ENCODE measurements at regions not wholly inside any gene's neighbourhood (a gene's known extent, or its start where the extent isn't known, plus 50 kb on each side); places are given as distances from the start of the nearest gene placed in this dataset.
"Not testable (repeated sequence)": the region's sequence is repeated elsewhere in the genome, so short reads cannot be mapped to it uniquely, and the experiment has no call there.

DNA sequence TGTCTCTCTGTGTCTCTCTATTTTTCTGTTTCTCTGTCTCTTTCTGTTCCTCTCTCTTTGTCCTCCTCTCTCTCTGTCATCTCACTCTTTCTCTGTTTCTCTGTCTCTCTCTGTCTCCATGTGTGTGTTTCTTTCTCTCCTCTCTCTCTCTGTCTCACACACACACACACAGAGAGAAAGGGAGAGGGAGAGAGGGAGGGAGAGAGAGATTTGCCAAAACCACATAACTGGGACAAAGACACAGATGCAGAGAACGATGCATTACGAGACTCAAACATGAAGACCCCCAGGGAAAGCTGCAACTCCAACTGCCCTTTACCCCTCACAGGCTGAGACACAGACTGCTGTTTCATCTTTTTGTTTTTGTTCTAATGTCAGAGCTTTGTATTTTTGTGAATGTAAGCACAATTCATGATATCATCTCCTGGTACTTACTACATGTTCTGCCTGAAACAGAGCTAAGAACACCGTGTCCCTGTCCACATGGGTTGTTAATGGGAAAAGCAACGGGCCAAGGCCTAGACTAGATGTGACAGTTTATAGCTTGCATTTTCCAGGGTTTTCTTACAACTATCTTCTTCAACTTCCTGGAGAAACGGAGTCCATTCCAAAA lies 177.1 kb upstream of the ARID1B start:
- no peak for DNase-seq

DNA sequence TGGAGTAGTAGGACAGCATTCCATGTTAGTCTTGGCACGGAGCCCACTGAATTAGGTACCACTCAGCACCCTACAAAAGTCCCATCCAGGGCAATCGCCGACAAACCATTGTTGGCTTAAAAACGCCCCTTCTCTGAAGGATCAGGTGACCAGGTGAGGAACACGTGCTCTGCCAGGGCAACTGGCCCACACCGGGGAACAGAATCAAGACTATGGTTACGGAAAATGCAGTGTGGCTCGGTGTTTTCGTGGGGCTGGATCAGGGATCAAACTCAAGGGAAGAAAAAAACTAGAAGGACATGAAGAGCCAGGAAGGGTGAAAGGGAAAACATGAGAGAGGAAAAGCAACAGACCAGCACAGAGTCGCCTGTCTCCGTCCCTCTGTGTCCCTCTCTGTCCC lies 177.8 kb upstream of the ARID1B start:
- no peak for DNase-seq

DNA sequence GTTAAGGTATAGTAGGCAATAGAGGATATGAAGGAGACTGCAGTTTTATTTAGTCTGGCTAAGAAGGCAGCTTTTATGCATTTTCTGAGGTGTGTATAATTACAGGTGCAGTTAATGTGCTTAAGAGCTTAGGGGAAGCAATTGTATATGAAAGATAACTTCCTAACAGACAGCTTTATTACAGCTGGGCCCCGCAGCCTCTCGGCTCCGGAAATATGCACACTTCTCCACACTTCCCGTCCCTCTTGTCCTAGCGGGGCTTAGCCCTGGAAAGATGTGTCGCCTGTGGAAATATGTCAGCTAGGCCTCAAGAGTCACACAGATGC lies 178.4 kb upstream of the ARID1B start:
- no peak for DNase-seq

DNA sequence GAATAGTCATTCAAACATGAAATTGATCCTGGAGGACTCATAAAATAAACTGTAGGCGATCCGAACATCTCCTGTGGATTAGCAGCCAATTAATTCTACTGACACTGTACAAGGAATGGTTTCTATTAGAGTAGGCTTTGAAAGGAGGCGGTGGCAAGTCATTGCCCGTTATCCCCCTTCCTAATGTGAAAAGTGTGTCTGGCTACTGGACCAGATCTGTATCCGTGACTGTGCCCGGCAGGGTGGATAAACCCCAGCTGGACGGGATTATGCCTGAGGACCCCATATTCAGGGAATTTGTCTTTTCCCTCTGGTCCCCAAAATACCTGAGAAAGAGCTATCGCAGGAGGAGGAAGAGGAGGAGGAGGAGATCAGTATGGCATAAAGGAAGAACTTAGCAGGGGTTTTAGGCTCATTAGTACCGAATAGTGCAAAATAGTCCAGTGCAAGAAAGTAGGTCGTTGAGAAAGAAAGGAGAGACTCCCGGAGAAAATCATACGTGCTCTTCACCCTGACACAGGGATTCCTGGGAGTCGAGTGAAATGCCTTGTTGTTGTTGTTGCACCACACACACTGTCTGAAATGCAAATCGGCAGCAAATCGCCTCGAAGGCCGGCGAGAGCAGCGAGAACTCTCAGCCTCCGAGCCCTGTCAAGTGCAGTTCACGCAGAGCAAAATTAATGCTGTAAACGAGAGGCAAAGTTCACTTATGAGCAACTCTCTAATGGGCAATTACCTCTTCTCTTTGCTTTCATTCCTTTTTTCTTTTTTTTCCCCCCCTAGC lies 178.9 kb upstream of the ARID1B start:
- DNase-seq: no peak

DNA sequence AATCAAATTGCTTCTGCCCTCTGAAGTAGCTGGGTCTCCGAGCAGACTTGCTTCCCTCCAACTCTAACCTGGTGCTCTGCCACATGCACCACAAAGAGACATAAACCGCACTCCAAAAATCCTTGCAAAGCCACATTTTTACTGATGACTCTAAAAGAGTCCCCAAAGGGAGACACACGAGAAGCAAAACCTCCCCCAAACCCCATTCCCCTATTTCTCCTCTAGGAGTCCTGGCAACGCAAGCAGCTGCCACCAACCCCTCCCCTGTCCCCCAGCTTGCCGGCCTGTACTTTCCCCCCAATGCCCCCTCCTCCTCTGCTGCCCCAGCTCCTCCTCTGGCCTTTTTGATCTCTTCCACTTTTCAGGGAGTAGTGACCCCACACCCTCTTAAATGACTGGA lies 180.1 kb upstream of the ARID1B start:
- no peak for DNase-seq

DNA sequence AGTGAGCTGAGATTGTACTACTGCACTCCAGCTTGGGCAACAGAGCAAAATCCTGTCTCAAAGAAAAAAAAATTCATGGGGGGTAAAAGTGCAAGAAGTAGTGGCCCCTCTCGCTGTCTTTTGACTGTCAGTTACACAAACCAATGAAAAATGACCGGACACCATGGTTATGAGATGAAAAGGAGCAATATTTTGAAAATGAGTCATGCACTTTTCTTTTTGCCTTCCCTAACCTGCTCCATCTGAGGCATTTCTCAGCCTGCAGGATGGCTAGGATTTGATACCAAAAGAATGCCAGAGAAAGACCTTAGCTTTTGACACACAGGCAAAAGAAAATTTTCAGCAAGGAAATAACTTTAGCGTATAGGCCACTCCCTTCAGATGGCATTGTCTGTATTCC lies 181.7 kb upstream of the ARID1B start:
- DNase-seq: no peak

DNA sequence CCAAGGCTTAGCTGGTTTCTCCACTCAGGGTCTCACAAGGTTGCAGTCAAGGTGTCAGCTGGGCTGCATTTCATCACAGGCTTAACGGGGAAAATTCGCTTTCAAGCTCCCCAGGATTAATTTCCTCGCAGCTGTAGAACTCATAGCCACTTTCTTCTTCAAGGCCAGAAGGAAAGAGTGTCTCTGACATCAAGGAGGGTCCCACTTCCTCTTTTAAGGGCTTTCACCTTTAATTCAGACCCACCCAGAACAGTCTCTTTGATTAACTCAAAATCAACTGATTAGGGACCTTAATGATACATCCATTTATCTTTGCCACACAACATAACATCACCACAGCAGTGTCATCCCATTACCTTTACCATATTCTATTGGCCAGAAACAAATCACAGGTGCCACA lies 183.3 kb upstream of the ARID1B start:
- no peak for DNase-seq

DNA sequence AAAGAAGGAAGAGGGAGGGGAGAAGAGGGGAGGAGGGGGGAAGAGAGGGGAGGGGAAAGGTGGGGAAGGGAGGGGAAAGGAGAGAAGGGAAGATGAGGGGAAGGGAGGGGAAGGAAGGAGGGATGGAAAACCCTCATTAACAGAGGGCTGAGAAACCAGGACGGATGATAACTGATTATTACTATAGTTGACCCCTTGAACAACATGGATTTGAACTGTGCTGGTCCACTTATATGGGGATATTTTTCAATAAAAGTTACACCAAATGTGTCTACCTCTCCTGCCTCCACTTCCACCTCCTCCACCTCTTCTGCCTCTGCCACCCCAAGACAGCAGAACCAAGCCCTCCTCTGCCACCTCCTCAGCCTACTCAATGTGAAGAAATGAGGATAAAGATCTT lies 184.1 kb upstream of the ARID1B start:
- DNase-seq: no peak

DNA sequence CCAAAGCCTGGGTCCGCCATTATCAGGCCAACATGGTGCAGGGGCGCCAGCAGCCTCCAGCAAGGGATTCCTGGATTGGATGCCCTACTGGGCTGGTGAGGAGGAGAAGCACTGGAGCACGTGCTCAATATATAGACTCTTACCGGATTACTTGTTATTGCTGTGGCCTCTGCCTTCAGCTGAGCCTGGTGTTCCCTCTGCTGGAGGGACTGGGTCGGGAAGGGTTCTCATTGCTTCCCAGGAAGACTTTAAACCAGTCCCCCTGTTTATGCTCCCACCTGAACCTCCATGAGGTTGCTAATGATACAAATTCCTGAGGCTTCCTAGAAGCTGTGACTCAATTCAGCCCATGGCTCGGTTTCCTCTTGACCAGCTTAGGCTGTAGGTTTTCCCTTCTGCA lies 186.7 kb upstream of the ARID1B start:
- no peak for DNase-seq

DNA sequence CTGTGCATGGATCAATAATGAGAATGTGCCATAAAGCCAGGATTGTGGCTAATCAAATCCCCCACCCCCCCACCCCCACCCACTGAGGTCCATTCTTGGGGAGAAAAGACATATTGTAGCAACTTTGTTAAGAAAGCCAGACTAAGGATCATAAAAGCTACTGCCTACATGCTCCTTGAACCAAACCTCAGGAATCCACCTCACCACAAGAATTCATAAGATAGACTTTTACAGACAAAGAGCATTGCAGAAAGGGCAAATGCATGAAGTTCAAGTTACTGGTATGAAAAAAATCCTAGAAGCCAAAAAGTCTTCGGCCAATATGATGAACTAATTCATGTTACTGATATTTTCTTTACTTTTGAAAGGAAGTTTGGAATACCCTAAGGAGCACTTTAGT lies 187.9 kb upstream of the ARID1B start:
- no peak for DNase-seq

DNA sequence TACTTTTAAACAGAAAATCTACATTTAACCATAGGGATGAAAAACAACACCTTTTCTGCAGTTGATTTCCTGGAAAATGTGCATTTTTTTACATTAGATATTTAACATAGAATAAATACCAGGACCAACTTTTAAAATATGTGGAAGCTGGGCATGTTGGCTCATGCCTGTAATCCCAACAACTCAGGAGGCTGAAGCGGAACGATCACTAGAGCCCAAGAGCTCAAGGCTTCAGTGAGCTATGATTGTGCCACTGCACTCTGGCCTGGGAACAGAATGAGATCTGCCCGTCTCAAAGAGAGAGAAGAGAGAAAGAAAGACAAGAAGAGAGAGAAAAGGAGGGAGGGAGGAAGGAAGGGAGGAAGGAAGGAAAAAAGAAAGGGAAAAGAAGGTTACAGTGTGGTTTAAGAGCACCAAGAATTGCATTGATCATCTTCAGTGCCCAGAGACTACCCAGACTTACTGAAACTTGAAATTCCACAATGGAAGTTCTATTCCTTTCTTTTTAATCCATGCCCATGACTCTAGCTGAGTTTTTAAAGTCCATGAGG lies 189.4 kb upstream of the ARID1B start:
- DNase-seq: no peak

DNA sequence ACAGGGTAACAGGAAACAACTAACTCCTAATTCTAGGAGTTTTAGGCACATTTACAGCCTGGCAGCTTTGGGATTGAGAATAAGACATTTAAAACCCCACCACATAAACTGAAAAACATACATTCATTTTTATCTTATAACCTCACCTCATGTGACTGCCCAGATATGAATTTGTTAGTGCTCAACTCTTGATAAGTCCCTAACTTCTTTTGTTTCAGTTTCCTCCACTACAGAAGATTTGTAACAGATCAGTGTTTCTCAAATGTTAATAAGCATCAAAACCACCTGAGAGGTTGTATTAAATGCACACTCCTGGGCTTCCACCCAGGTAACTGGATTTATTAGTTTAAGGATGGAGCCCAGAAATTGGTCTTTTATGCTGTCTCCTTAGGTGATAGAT lies 190.1 kb upstream of the ARID1B start:
- no peak for DNase-seq

DNA sequence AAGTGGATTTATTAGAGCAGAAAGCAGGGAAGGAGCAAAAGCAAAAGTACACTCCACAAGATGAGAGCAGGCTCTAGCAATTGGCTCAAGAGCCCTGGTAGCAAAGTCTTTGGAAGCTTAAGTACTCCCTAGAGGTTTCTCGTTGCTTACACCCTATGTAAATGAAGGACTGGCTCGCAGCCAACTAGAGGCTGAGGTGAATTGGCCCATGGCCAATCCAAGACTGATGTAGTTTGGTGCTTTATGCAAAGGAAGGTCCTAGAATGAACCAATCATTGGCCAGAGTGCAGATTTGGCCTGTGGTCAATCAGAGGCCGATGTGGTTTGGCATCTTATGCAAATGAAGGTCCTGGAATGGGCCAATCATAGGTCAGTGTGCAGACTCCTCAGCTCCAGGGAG lies 191.3 kb upstream of the ARID1B start:
- DNase-seq: no peak

DNA sequence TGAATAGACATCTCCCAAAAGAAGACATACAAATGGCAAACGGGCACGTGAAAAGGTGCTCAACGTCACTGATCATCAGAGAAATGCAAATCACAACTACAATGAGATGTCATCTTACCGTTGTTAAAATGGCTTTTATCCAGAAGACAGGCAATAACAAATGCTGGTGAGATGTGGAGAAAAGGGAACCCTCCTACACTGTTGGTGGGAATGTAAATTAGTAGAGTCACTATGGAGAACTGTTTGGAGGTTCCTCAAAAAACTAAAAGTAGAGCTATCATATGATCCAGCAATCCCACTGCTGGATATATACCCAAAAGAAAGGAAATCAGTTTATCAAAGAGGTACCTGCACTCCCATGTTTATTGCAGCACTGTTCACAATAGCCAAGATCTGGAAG lies 193.1 kb upstream of the ARID1B start:
- DNase-seq: not testable (repeated sequence)

DNA sequence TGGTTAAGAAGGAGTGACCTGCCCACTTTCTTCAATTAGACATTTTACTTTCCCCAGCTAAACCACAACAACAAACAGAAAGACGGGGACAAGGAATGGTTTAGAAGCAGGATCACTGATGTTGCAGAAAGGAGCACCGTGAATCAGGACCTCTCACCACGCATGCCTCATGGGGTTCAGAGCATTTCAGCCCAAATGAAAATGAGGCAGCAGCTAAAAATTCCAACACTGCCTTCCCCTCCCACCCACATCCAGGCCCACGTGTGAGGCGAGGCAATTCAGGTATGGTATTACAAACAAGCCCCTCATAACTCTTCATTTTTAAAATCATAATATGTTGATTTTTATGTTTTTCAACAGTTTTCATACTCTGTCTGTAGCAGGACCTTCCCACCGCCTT lies 194.1 kb upstream of the ARID1B start:
- DNase-seq: no peak

DNA sequence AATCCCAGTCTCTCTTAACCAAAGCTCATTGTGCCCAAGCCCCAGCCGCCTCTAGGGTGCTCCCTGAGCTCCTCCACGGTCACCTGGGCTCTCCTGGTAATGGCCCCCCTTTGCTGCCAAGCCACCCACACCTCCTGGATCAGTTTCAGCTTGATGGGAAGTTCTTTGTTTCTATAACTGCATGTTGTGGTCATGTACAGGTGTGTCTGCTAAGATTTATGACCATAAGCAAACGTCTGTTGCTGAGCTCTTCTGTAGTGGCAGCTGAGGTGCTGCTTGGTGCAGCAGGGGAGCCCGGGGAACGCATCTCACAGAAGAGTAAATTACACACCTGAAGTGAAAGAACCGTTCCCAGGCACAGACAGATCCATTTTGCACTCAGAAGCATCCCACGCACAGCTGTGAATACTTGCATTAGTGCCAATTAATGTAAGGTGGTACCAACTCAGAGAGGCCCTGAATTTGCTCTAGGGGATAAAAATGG lies 194.6 kb upstream of the ARID1B start:
- DNase-seq: no peak

DNA sequence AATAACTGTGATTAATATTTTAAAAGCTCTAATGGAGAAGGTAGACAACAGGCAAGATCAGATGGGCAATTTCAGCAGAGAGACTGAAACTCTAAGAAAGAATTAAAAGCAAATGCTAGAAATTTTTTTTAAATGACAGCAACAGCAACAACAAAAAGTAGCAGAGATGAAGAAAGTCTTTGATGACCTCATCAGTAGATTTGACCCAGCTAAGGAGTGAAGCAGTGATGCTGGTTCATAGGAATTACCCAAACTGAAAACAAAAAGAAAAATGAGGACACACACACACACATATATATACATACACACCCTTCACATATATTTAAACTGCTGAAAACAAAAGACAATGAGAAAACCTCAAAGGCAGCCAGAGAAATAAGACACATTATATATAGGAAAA lies 197.6 kb upstream of the ARID1B start:
- DNase-seq: no peak

DNA sequence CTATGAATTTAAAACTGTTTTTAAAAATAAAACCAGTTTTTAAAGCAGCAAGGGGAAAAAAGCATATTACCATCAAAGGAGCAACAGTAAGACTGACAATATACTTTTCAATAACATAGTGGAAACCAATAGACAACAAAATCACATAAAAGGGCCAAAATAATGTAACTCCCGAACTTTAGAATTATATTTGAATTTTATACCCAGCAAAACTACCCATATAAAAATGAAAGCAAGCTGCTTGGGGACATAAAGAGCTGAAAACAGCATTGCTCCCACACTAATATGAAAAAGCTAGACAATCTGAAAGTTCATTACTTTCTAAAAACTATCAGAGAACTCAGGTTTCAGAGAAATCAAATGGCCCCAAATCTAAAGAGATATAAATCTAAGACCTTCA lies 199.4 kb upstream of the ARID1B start:
- no peak for DNase-seq

DNA sequence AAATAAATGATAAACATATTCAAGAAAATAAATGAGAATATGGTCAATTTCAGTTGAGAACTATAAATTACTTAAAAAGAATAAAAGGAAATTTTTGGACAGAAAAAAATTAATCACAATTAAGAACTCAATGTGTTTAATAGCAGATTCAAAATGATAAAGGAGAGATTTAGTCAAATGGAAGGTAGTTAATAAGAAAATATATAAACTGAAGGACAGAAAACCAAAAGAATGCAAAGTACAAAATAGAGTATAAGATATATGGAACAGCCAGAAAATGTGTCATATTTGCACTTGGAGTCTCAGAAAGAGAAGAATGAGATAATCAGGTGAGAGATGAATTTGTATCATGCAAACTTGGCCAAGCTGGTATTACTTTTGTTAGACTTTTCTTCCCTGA lies 201.8 kb upstream of the ARID1B start:
- DNase-seq: no peak

DNA sequence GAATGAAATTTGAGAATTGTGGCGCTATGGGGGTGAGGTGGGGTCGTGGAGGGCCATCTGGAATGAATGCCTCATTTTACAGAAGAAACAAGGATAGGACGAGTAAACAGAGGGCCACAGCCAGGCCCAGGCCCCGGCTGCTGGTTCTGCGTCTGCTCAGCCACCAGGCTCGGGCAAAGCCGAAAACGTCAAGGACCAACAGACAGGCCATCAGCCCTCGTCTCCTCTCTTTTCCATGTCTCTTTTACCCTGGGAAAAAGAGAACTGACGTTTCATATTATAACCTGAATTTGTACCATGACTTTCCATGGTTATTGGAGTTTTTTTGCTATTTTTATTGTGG lies 212.4 kb upstream of the ARID1B start:
- DNase-seq: no peak

DNA sequence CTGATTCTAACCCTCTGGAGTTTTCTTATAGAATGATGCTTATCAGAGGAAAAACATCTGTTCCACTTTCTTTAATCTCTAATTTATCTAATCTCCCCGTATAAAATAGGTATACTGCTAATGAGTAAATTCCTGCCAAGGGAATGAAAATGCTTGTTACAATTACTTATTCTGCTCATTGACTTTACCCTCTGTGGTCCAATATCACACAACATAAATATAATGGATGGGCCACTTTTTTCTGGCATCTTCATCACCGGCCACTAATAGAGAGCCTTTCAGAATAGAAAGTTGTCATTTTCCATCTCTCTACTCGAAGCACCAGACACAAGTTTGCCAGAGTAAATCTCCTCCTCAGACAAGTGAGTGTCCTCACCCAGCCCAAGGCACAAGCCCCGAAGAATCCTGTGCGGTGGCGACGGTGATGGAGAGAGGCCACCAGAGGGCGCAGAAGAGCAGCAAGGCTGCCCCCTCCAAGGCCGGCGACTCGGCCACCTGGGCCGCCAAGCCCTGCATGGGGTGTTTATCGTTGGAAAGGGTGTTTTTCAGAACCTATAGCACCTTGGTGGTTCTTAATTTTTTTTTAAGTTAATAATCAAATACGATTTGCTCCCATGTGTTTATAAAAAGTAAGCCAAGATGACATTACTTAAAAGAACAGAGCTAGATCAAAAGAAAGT lies 212.9 kb upstream of the ARID1B start:
- peak; percentile 54 for DNase-seq

DNA sequence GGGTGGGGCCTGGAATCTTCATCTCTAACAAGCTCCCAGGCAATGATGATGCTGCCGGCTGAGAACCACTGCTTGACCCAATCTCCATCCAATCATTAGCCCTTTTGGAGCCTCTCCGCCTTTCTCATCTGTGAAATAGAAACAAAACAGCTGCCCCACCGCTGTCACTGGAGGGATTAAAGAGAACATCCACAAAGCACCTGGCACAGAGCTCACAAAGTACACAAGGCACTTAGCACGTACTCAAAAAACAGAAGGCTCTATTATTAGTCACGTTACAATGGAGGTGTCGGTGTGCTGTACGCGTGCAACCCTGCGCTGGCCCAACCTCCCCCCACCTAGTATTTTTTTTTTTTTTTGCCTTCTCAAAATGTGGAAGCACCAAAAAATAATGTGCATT lies 213.5 kb upstream of the ARID1B start:
- no peak for DNase-seq

DNA sequence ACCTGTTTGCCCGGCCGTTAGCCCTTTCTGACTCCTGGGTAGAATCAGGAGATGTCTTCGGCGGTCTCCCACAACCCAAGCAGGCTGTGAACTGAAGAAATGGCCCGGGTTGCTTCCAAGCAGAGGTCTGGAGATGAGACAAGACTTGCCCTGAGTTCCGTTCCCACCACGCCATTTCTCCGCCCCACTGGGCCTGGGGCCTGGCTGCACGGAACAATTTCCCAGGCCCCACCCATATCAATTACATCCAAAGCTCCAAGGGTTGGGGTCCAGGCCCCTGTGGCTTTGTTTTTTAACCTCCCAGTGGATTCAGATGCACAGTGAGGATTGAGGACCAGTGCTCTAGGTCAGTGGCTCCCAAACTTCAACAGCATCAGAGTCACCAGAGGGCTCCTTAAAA lies 214.5 kb upstream of the ARID1B start:
- no peak for DNase-seq

DNA sequence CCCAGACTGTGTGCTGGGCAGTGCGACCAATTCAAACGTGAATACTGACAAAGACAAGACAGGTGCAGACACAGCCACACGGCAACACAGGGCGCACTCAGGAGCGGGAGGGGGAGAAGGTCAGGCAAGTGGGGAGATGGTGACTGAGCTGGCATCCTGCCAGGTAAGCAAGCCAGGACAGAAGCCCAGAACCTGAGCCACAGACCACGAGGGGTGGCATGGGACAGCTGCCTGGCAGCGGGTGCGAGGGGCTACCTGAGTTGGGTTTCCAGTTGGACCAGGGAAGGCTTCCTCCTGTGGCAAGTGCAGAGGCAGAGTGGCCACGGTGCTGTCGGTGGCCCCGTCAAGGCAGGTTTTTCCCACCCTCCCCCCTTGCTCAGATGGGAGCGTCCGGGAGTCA lies 215.2 kb upstream of the ARID1B start:
- no peak for DNase-seq
